Mammary epithelial cell (primary cell): ENCODE measurements at regions not wholly inside any gene's neighbourhood (a gene's known extent, or its start where the extent isn't known, plus 50 kb on each side); places are given as distances from the start of the nearest gene placed in this dataset.

Experiments
- EZH2 ChIP-seq: IDR thresholded peaks from 2 replicates; pipeline ENCODE4 v1.6.1; 2012; ENCODE audit warnings: low read length, inconsistent platforms, borderline replicate concordance
- TF ChIP-seq, protein P1 (sequence below), 2 donors: IDR thresholded peaks in 1 of 2; conservative IDR thresholded peaks in 1 of 2; 2 replicates each; pipeline ENCODE4 v1.5.1; 2011 to 2012; ENCODE audit warnings: inconsistent platforms in 2 of 2, low read length in 2 of 2, mild to moderate bottlenecking in 2 of 2, control low read depth in 1 of 2, low read depth in 1 of 2; ENCODE audit not compliant: insufficient read depth in 1 of 2; ENCODE audit errors: extremely low read depth in 1 of 2

DNA sequence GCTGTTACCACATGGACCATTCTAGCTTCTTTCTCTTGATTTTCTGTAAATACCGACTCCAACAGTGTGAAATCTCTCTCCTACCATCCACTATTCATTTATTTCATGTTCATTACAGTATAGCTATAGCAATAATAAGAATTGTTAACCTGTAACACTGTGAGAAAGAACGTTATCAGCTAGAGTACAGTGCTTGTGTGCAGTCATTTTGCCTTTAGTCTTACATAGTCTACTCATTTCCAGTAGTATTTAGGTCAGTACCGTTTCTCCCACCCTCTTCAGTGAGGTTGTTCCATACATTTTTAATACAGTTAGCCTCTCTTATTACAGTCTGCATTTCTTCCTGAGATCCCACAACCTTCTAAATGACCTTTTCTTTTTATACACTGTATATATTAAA is 257.1 kb downstream of the LY86 start:
- no peak for TF ChIP-seq EZH2
- TF ChIP-seq, protein P1, sequence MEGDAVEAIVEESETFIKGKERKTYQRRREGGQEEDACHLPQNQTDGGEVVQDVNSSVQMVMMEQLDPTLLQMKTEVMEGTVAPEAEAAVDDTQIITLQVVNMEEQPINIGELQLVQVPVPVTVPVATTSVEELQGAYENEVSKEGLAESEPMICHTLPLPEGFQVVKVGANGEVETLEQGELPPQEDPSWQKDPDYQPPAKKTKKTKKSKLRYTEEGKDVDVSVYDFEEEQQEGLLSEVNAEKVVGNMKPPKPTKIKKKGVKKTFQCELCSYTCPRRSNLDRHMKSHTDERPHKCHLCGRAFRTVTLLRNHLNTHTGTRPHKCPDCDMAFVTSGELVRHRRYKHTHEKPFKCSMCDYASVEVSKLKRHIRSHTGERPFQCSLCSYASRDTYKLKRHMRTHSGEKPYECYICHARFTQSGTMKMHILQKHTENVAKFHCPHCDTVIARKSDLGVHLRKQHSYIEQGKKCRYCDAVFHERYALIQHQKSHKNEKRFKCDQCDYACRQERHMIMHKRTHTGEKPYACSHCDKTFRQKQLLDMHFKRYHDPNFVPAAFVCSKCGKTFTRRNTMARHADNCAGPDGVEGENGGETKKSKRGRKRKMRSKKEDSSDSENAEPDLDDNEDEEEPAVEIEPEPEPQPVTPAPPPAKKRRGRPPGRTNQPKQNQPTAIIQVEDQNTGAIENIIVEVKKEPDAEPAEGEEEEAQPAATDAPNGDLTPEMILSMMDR (conservative IDR thresholded peaks at IDR 0.05 in 1 of 2, IDR thresholded peaks at IDR 0.05 in 1 of 2; ENCODE audit: extremely low read depth in 1 of 2, insufficient read depth in 1 of 2, low read depth in 1 of 2, low read length in 2 of 2) = no peak
